GM10248 (cell line): ENCODE measurements at regions not wholly inside any gene's neighbourhood (a gene's known extent, or its start where the extent isn't known, plus 50 kb on each side); places are given as distances from the start of the nearest gene placed in this dataset.

Source experiments
- CTCF ChIA-PET: fragments of 300-600 bp; sonication (Branson Sonifier 250); formaldehyde crosslinking; extraction: SDS; loops from one replicate; lab custom pipeline; 2021; ENCODE audit warnings: antibody characterized with exemption; lab: Yijun Ruan, JAX
- POLR2A ChIA-PET: fragments of 350-650 bp; sonication (Branson Sonifier 250); formaldehyde crosslinking; extraction: SDS; loops from one replicate; lab custom pipeline; 2020; ENCODE audit warnings: antibody characterized with exemption; lab: Yijun Ruan, JAX
- DNase-seq: peaks from one replicate; pipeline ENCODE4 v3.0.0; 2012; ENCODE audit errors: extremely low spot score
- CTCF ChIP-seq: IDR thresholded peaks from 2 replicates; pipeline ENCODE4 v1.5.1; 2012; ENCODE audit warnings: mild to moderate bottlenecking, low read depth; ENCODE audit errors: extremely low read depth, missing control alignments, control extremely low read depth

- no peak for TF ChIP-seq CTCF
- ChIA-PET CTCF (no interaction called here), POLR2A (no interaction called here)
- no peak for DNase-seq
Measured at GRCh38 chr16:86661706-86662105, 83.4 kb downstream of the FOXL1 start.

DNA sequence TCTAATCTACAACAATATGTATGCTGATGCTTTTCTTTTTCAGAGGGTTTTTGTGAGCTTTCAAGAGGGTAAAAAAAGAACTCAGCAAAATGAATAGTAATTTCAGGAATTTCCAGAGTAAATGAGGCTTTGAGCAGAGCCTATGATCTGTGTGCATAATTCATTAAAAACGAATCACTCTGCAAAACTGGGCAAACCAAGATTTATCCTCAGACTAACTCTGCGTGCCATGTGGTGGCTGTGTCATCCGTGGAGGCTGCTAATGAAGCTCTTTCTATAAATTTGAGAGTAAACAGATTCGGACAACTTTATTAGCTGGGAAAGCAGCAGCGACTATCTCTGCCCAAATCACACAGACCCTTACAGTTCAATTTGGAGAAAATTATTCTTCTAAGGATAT lies 83.8 kb downstream of the FOXL1 start:
- POLR2A ChIA-PET: no interaction called here
- DNase-seq: no peak
- CTCF ChIA-PET: no interaction called here
- TF ChIP-seq CTCF: no peak

DNA sequence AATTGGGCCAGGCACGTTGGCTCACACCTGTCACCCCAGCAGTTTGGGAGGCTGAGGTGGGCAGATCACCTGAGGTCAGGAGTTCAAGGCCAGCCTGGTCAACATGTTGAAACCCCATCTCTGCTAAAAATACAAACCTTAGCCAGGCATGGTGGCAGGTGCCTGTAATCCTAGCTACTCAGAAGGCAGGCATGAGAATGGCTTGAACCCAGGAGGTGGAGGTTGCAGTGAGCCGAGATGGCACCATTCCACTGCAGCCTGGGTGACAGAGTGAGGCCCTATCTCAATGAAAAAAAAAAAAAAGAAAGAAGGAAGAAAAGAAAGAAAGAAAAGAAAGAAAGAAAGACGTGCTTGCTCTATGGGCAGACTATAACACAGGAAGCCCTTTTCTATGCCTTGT lies 84.4 kb downstream of the FOXL1 start:
- ChIA-PET POLR2A (no interaction called here), CTCF (no interaction called here)
- no peak for DNase-seq
- TF ChIP-seq CTCF: no peak

DNA sequence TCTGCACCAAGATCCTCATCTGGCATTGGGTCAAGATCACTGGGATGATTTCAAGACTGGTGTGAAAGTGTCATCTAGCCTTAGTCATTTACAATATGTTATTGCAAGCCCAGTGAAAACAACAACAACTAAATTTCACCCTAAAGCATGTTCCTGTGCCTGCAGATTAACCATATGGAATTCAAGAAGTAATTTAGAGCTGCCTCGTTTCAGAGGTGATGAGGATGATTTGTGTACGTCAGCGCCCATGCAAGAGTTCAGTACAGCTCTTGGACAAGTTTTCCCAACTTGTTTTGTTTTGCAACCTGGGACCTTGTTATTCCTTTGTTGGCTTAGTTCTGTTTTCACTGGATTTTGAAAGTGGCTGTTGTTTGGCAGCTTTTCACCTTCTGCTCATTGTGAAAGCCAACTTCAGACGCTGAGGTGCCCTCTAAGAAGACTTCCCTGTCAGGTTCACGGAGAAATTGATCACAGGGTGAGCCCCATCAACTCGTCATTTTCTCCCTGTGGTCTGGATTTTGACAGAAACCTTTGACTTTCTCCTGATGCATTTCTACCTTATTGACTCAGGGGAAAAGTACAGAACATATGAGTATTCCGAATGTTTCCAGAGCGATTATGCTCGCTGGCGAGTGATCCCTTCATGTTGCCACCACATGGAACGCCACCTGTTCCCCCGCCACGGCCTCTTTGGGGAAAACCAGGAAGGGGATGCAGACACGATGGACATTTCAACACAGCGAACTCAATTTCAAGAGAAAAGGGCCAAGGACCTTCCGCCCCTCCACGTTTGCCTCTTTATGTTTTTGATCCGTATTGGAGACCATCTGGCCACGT lies 85.6 kb downstream of the FOXL1 start:
- ChIA-PET POLR2A (no interaction called here), CTCF (interaction anchor here (1.4 kb wide), 1 partner anchor 45 kb away, joined by 4 read pairs; no protein-coding TSS in a partner anchor)
- TF ChIP-seq CTCF: no peak
- no peak for DNase-seq

DNA sequence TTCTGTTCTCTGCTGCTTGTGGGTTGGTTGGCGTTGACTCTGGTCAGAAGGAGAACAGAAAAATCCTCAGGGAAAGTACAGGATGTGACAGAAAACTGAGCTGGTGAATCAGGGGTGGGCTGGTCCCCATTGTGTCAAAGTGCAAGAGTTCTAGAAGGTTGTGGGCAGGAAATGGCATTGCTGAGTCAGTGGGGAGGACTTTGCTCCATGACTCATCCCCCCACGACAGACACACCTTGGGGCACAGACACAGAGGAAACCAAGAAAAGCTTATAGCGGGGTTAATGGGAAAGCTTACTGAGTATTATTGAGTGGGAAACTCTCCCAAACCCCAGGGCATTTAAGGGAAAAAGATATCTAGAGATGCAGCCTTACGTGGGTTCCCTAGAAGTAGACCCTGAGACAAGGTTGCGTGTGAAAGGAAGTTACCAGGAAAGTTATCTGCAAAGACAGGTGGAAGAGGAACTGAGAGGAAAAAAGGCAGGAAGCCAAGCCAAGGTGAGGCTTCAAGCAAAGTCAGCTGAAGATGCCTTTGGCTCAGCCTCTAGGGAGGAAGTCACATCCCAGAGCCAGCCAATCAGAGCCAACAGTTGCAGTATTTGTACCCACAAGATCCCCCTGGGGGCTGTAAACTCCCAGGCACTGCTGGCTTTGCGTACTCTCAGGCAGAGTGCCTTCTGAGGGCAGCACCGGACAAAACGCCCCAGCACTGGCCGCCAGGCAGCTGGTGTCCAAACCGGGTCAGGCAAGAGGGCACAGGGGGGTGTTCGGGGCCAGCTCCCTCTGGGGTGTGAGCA lies 86.4 kb downstream of the FOXL1 start:
- no peak for TF ChIP-seq CTCF
- CTCF ChIA-PET: interaction anchor here (1.4 kb wide), 1 partner anchor 46 kb away, joined by 4 read pairs; no protein-coding TSS in a partner anchor
- peak; percentile 47 for DNase-seq
- POLR2A ChIA-PET: no interaction called here

GRCh38 chr16:86665319-86665675 lies 86.9 kb downstream of the FOXL1 start:
- no peak for TF ChIP-seq CTCF
- no peak for DNase-seq
- POLR2A ChIA-PET: no interaction called here
- CTCF ChIA-PET: interaction anchor here (1.4 kb wide), 1 partner anchor 46 kb away, joined by 4 read pairs; no protein-coding TSS in a partner anchor
